Small intestine (tissue), 7 donors: ENCODE measurements at regions not wholly inside any gene's neighbourhood (a gene's known extent, or its start where the extent isn't known, plus 50 kb on each side); places are given as distances from the start of the nearest gene placed in this dataset.

Source experiments
- DNase-seq, 2 donors: peaks; one replicate each; pipeline versions ENCODE4 v3.0.0 to v3.0.0-alpha.2; 2013
- FAIRE-seq: peaks from 2 replicates; lab custom pipeline; 2012; peaks lifted over from hg19 to GRCh38; lab: Jason Lieb, UNC
- H3K27ac ChIP-seq, 3 donors: one replicate each; pipeline ENCODE4 v1.5.1; 2013; ENCODE audit warnings: low read length in 2 of 3, mild to moderate bottlenecking in 2 of 3, control low read depth in 1 of 3, inconsistent platforms in 1 of 3, low read depth in 1 of 3, moderate library complexity in 1 of 3
- H3K27me3 ChIP-seq, 3 donors: one replicate each; pipeline ENCODE4 v1.6.1; 2013; ENCODE audit warnings: low read length in 3 of 3, inconsistent platforms in 1 of 3; ENCODE audit not compliant: control insufficient read depth in 3 of 3, insufficient read depth in 3 of 3
- H3K36me3 ChIP-seq, 3 donors: one replicate each; pipeline ENCODE4 v1.6.1; 2013; ENCODE audit warnings: low read length in 3 of 3, inconsistent platforms in 1 of 3, low read depth in 1 of 3, mild to moderate bottlenecking in 1 of 3, moderate library complexity in 1 of 3; ENCODE audit not compliant: control insufficient read depth in 3 of 3, insufficient read depth in 2 of 3
- H3K4me1 ChIP-seq, 3 donors: one replicate each; pipeline ENCODE4 v1.6.1; 2013; ENCODE audit warnings: low read length in 2 of 3, inconsistent platforms in 1 of 3, low read depth in 1 of 3, mild to moderate bottlenecking in 1 of 3, moderate library complexity in 1 of 3; ENCODE audit not compliant: control insufficient read depth in 3 of 3, insufficient read depth in 2 of 3
- H3K4me3 ChIP-seq, 3 donors: one replicate each; pipeline ENCODE4 v1.5.1; 2013; ENCODE audit warnings: low read length in 3 of 3, control low read depth in 1 of 3, inconsistent platforms in 1 of 3, low read depth in 1 of 3, mild to moderate bottlenecking in 1 of 3, moderate library complexity in 1 of 3
- H3K9me3 ChIP-seq, 2 donors: one replicate each; pipeline ENCODE4 v1.6.1; 2013; ENCODE audit warnings: low read depth in 1 of 2, low read length in 1 of 2; ENCODE audit not compliant: control insufficient read depth in 2 of 2, insufficient read depth in 1 of 2
- WGBS, 3 donors: extraction: QIAGEN DNeasy Blood & Tissue Kit; methylation state at CpG; one replicate each; pipeline ENCODE4 v1.1.7; 2013; 5-methylcytosine and 5-hydroxymethylcytosine counted together
- donor health status: healthy with polysubstance abuse.
- donor health status: control.
- donor health status: control.
- donor health status: Bipolar disorder and iron deficiency.
- donor health status: healthy.

GRCh38 chr22:47629273-47629711 lies 866.8 kb downstream of the TBC1D22A start:
- H3K27ac ChIP-seq: no peak overlapping the region
- no peaks in the 10 kb centered on the region for H3K36me3 ChIP-seq
- H3K9me3 ChIP-seq: peaks cover 0 to 3% of the 10 kb centered on the region in 2 donors
- 64 to 74% (median 70%) methylated on average over 17 to 18 of the region's 18 CpGs for WGBS, 3 donors
- H3K4me1 ChIP-seq: no peaks in the 10 kb centered on the region
- H3K27me3 ChIP-seq: no peaks in the 10 kb centered on the region
- FAIRE-seq: no peak
- no peak overlapping the region for H3K4me3 ChIP-seq
- DNase-seq: no peak

- DNase-seq (no peak), FAIRE-seq (no peak)
- no peaks in the 10 kb centered on the region for H3K4me1 ChIP-seq
- H3K27me3 ChIP-seq: no peaks in the 10 kb centered on the region
- H3K4me3 ChIP-seq: no peak overlapping the region
- H3K9me3 ChIP-seq: peaks cover 0 to 3% of the 10 kb centered on the region in 2 donors
- 92 to 94% (median 94%) methylated on average over 16 to 17 of the region's 17 CpGs for WGBS, 3 donors
- H3K27ac ChIP-seq: no peak overlapping the region
- H3K36me3 ChIP-seq: no peaks in the 10 kb centered on the region
Measured at GRCh38 chr22:47628477-47629272, 866.2 kb downstream of the TBC1D22A start.

DNA sequence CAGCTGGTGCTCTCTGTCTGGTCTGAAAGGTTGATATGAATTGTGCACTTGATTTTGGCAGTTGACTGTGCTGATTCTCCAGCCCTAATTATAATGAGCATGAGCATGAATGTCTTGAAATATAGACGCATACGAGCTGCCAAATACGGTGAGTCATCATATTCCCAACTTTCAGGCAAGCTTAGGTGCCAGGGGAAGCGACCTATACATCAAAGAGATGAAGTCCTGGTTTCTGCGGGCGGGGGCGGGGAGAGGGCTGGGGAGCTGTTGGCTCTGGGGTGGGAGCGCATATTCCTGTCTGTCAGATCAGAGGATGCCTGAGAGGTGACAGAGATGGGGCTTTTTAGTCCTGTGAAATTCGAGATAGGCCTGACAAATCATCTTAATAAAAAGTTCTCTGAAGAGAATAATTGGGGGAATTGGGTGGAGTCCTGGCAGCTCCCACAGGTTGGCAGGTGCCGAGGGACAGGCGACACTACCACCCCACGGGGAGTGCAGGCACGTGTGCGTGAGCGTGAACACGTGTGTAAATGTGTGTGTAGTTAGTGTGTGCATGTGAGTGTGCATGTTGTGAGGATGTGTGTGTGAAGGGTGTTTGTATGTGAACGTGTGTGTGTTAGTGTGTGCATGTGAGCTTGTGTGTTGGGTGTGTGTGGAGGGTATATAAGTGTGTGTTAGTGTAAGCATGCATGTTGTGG lies 865.3 kb downstream of the TBC1D22A start:
- Histone ChIP-seq H3K9me3 (peaks cover 0 to 3% of the 10 kb centered on the region in 2 donors), H3K4me3 (no peak overlapping the region), H3K4me1 (no peaks in the 10 kb centered on the region), H3K27me3 (no peaks in the 10 kb centered on the region), H3K36me3 (no peaks in the 10 kb centered on the region), H3K27ac (no peak overlapping the region)
- FAIRE-seq (no peak), DNase-seq (no peak)
- WGBS, 3 donors: 61 to 73% (median 66%) methylated on average over 17 of the region's 17 CpGs

GRCh38 chr22:47626428-47627390 lies 864.3 kb downstream of the TBC1D22A start:
- Histone ChIP-seq H3K9me3 (peaks cover 0 to 3% of the 10 kb centered on the region in 2 donors), H3K27ac (no peak overlapping the region), H3K36me3 (no peaks in the 10 kb centered on the region), H3K4me3 (no peak overlapping the region), H3K27me3 (no peaks in the 10 kb centered on the region), H3K4me1 (no peaks in the 10 kb centered on the region)
- no peak for FAIRE-seq
- no peak for DNase-seq
- 67 to 83% (median 71%) methylated on average over 14 to 15 of the region's 15 CpGs for WGBS, 3 donors

- FAIRE-seq (no peak), DNase-seq (no peak)
- Histone ChIP-seq H3K4me3 (no peak overlapping the region), H3K9me3 (peaks cover 0 to 3% of the 10 kb centered on the region in 2 donors), H3K36me3 (no peaks in the 10 kb centered on the region), H3K4me1 (no peaks in the 10 kb centered on the region), H3K27ac (no peak overlapping the region), H3K27me3 (no peaks in the 10 kb centered on the region)
- WGBS, 3 donors: 72 to 82% (median 74%) methylated on average over 26 to 30 of the region's 30 CpGs
Measured at GRCh38 chr22:47625531-47626427, 863.3 kb downstream of the TBC1D22A start.

DNA sequence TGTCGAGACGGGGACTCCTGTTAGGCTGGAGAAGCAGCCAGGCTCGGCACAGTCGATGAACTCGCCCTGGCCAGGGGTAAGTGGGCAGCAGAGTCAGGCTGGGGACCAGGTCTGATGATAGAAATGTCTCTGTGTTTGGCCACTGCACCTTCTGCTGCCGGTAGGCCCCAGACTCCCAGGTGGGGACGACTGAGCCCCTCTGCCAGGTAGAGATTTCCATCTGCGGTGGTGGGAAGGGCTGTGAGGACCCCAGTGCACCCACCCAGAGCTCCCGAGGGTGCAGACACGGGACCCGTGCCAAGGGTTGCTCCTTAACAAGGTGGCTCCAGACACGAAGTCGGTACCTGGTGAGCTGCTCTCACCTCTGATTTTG lies 862.5 kb downstream of the TBC1D22A start:
- no peak for FAIRE-seq
- H3K4me3 ChIP-seq: no peak overlapping the region
- H3K4me1 ChIP-seq: no peaks in the 10 kb centered on the region
- H3K9me3 ChIP-seq: peaks cover 0 to 3% of the 10 kb centered on the region in 2 donors
- 70 to 85% (median 81%) methylated on average over 13 of the region's 13 CpGs for WGBS, 3 donors
- no peaks in the 10 kb centered on the region for H3K27me3 ChIP-seq
- no peak for DNase-seq
- no peak overlapping the region for H3K27ac ChIP-seq
- no peaks in the 10 kb centered on the region for H3K36me3 ChIP-seq

DNA sequence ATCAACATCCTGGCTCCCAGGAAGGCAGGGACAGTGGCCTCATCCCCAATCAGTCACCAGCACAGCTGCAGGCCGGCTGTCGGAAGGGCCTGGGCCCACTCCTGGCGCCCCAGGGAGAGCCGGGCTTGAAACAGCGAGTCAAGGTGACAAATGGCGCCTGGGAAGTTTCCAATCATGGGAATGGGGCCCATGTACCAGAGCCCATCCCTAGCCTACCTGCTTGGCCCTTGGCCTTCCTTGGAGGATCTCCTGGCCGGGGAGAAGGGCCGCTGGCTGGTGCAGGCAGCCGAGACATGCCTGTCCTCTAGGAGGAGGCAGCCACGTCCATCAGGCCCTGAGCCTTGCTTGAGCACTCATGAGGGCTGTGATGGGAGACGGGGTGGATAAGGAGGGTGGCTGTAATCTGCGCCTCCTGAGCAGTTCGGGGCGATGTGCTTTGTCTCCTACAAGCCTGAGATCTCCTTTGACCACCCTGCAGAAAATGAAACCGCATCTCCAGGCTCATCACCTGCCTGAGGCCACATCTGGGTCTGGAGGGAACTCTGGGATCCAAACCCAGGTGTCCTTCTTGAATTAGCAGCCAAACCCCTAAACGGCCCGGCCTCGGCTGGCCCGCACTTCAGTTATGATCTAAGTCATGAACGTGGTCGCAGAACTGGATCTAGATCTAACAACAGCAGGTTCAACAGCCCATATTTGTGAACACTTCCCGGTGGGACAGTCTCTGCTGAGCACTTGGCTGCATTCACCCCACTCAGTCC lies 862.0 kb downstream of the TBC1D22A start:
- DNase-seq: no peak
- whole genome bisulfite sequencing, 3 donors: 79 to 87% (median 86%) methylated on average over 22 of the region's 22 CpGs
- Histone ChIP-seq H3K4me3 (no peak overlapping the region), H3K27me3 (no peaks in the 10 kb centered on the region), H3K27ac (no peak overlapping the region), H3K36me3 (no peaks in the 10 kb centered on the region), H3K4me1 (no peaks in the 10 kb centered on the region), H3K9me3 (peaks cover 0 to 3% of the 10 kb centered on the region in 2 donors)
- no peak for FAIRE-seq
